Muscle layer of colon (tissue), 2 donors: ENCODE measurements at regions not wholly inside any gene's neighbourhood (a gene's known extent, or its start where the extent isn't known, plus 50 kb on each side); places are given as distances from the start of the nearest gene placed in this dataset.

Experiments
- H3K27ac ChIP-seq: one replicate; pipeline ENCODE4 v1.7.0; 2013; ENCODE audit warnings: low read depth, mild to moderate bottlenecking, low read length, moderate library complexity
- H3K27me3 ChIP-seq, 2 donors: one replicate each; pipeline ENCODE4 v1.7.0; 2013; ENCODE audit warnings: low read length in 2 of 2, mild to moderate bottlenecking in 2 of 2; ENCODE audit not compliant: insufficient read depth in 2 of 2, control insufficient read depth in 1 of 2
- H3K36me3 ChIP-seq: one replicate; pipeline ENCODE4 v1.7.0; 2013; ENCODE audit warnings: mild to moderate bottlenecking, low read length; ENCODE audit not compliant: insufficient read depth
- H3K4me1 ChIP-seq: one replicate; pipeline ENCODE4 v1.7.0; 2013; ENCODE audit warnings: mild to moderate bottlenecking, low read length; ENCODE audit not compliant: insufficient read depth
- H3K4me3 ChIP-seq, 2 donors: one replicate each; pipeline ENCODE4 v1.7.0; 2013; ENCODE audit warnings: low read length in 2 of 2, low read depth in 1 of 2, mild to moderate bottlenecking in 1 of 2, moderate library complexity in 1 of 2
- H3K9ac ChIP-seq: one replicate; pipeline ENCODE4 v1.7.0; 2013; ENCODE audit warnings: low read length
- H3K9me3 ChIP-seq: one replicate; pipeline ENCODE4 v1.7.0; 2013; ENCODE audit warnings: mild to moderate bottlenecking, low read length
- donor health status: abdominal sarcoma.
- donor health status: Adenocarcinoma of cecum.

- Histone ChIP-seq H3K36me3 (no peaks in the 10 kb centered on the region), H3K9me3 (no peaks in the 10 kb centered on the region), H3K27ac (no peak overlapping the region), H3K4me1 (no peaks in the 10 kb centered on the region), H3K9ac (no peak overlapping the region), H3K27me3 (no peaks in the 10 kb centered on the region), H3K4me3 (no peak overlapping the region)
These were observed 553.3 kb downstream of the CMPK2 start for GRCh38 chr2:6312367-6312766.

GRCh38 chr2:6314218-6314960, 551.3 kb downstream of the CMPK2 start:
- Histone ChIP-seq H3K36me3 (no peaks in the 10 kb centered on the region), H3K27me3 (no peaks in the 10 kb centered on the region)

GRCh38 chr2:6325616-6326015, 540.1 kb downstream of the CMPK2 start:
- Histone ChIP-seq H3K27ac (no peak overlapping the region), H3K4me1 (no peaks in the 10 kb centered on the region), H3K9me3 (no peaks in the 10 kb centered on the region), H3K4me3 (no peak overlapping the region), H3K36me3 (no peaks in the 10 kb centered on the region), H3K9ac (no peak overlapping the region), H3K27me3 (no peaks in the 10 kb centered on the region)

More at GRCh38 chr2:6314218-6314960, 551.3 kb downstream of the CMPK2 start:
- no peak overlapping the region for H3K9ac ChIP-seq
- no peaks in the 10 kb centered on the region for H3K9me3 ChIP-seq
- no peak overlapping the region for H3K27ac ChIP-seq
- H3K4me1 ChIP-seq = no peaks in the 10 kb centered on the region
- no peak overlapping the region for H3K4me3 ChIP-seq

DNA sequence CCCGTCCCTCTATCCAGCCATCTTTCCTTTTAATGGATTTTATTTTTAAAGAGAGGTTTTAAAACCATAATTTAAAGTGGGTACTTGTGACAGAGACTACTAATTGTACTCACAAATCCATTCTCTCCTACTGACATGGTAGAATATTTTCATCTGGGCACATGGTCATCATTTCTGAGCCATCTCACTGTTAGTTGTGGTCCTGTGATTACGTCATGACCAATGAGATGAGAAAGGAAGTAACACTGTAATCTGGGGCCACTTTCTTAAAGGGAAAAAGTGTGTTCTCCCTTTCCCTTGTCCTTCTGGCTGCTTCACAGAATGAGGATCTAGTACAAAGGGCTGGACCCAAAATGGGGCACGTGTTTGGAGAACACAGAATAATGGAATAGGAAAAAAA, 538.7 kb downstream of the CMPK2 start:
- Histone ChIP-seq H3K4me3 (no peak overlapping the region), H3K9ac (no peak overlapping the region), H3K36me3 (no peaks in the 10 kb centered on the region), H3K27ac (no peak overlapping the region), H3K4me1 (no peaks in the 10 kb centered on the region), H3K9me3 (no peaks in the 10 kb centered on the region), H3K27me3 (no peaks in the 10 kb centered on the region)

GRCh38 chr2:6336752-6337471, 528.8 kb downstream of the CMPK2 start:
- Histone ChIP-seq H3K9me3 (no peaks in the 10 kb centered on the region), H3K27me3 (no peaks in the 10 kb centered on the region), H3K4me1 (peaks cover 5% of the 10 kb centered on the region), H3K27ac (no peak overlapping the region), H3K9ac (no peak overlapping the region), H3K4me3 (no peak overlapping the region), H3K36me3 (no peaks in the 10 kb centered on the region)

DNA sequence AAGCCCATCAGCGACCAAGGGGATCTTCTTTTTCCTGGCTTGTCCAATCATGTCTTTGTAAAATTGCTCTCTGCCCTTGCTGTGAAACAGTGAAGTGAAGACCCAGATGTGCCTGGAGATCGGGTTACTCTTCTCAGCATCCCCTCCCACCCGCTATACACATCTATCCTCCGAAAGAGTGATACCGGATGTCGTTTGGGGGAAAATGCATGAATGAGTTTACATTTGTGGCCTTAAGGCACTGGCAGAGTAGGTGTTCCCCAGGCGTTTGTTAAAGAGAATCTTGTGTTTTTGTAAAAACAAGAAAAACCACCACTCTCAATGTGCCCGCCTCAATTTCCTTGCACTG, 528.3 kb downstream of the CMPK2 start:
- Histone ChIP-seq H3K9ac (no peak overlapping the region), H3K9me3 (no peaks in the 10 kb centered on the region), H3K36me3 (no peaks in the 10 kb centered on the region), H3K4me3 (no peak overlapping the region), H3K27ac (no peak overlapping the region), H3K4me1 (peaks cover 5% of the 10 kb centered on the region), H3K27me3 (no peaks in the 10 kb centered on the region)

- no peaks in the 10 kb centered on the region for H3K9me3 ChIP-seq
- no peaks in the 10 kb centered on the region for H3K27me3 ChIP-seq
- H3K27ac ChIP-seq = no peak overlapping the region
- peaks cover 5% of the 10 kb centered on the region for H3K4me1 ChIP-seq
- no peaks in the 10 kb centered on the region for H3K36me3 ChIP-seq
- no peak overlapping the region for H3K9ac ChIP-seq
- H3K4me3 ChIP-seq = no peak overlapping the region
These were observed 524.0 kb downstream of the CMPK2 start for GRCh38 chr2:6341588-6342129.

DNA sequence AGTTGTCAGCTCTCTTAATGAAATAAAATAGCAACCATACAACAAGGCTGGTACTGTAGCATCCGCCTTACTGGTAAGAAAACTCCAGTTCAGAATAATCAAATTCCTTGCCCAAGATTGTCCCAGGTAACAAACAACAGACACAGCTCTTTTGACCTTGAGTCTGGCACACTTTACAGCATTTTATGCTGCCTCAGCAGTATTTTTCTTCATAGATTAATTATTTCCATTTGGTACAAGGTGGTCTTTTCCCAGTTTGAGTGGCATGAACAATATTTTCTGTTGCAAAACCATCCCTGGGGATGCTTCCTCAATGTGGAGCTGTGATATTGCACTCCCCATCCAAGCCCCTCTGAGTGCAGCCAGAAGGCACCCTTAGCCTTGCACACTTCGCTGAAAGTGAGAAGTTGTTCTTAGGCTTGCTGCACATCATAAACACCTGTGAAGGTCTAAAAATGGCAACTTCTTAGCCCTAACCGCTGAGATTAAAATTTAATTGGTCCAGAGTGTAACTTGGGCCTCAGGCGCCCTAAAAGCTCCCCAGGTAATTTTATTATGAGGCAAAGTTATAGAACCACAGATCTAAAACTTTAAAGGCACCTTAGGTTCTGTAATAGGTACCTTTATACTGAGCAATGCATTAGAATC, 523.3 kb downstream of the CMPK2 start:
- no peaks in the 10 kb centered on the region for H3K36me3 ChIP-seq
- peaks cover 5% of the 10 kb centered on the region for H3K4me1 ChIP-seq
- H3K27ac ChIP-seq = no peak overlapping the region
- no peak overlapping the region for H3K9ac ChIP-seq
- no peaks in the 10 kb centered on the region for H3K9me3 ChIP-seq
- H3K27me3 ChIP-seq = no peaks in the 10 kb centered on the region
- no peak overlapping the region for H3K4me3 ChIP-seq

- no peak overlapping the region for H3K27ac ChIP-seq
These were observed 522.6 kb downstream of the CMPK2 start for GRCh38 chr2:6343076-6343475.

DNA sequence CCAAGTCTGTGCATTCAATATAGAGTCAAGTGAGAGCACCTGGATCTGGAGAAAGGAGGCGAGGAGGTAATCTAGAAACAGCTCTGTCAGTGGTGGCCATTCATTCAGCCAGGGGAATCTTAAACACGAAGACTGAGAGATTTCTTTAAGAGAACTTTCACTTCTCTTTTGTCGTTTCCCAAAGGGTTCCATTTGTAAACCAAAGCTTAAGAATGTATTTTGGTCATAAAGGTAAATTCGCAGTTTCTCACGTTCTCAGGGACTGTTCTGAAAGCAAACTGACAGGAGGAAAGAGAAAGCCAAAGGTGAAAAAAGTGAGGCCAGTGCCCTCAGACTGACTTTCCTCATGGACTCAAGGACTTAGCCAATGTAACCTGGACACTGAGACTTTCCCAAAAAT, 513.5 kb downstream of the CMPK2 start:
- no peak overlapping the region for H3K27ac ChIP-seq
- H3K4me1 ChIP-seq = no peaks in the 10 kb centered on the region
- no peak overlapping the region for H3K4me3 ChIP-seq
- H3K36me3 ChIP-seq = no peaks in the 10 kb centered on the region
- H3K27me3 ChIP-seq = no peaks in the 10 kb centered on the region
- H3K9me3 ChIP-seq = no peaks in the 10 kb centered on the region
- no peak overlapping the region for H3K9ac ChIP-seq

More at GRCh38 chr2:6343076-6343475, 522.6 kb downstream of the CMPK2 start:
- H3K4me1 ChIP-seq = peaks cover 5% of the 10 kb centered on the region
- H3K9me3 ChIP-seq = no peaks in the 10 kb centered on the region
- H3K27me3 ChIP-seq = no peaks in the 10 kb centered on the region
- no peak overlapping the region for H3K4me3 ChIP-seq
- H3K36me3 ChIP-seq = no peaks in the 10 kb centered on the region
- H3K9ac ChIP-seq = no peak overlapping the region

DNA sequence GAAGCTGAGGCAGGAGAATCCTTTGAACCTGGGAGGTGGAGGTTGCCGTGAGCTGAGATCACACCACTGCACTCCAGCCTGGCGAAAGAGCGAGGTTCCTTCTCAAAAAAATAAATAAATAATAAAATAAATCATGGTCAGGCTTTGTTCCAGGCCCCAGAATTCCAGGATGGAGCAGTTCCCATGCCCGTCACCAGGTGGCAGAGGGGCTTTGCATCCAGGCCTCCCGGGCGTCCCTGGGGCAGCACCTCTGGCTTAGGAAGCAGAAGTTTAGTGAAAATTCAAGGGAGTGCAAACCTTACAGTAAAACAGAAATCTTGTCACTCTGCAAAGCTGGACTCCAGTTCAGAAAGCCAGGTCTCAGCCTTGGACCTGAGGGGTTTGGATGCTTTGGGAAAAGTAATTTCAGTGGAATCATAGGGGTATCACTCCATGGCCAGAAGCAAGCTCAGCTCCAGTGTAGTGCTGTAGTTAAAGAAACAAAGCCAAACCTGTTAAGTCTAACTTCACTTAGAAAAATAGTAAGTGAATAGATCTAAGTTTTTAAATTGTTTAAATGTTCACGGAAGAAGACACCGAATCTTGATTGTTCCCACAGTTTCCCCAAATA, 512.7 kb downstream of the CMPK2 start:
- Histone ChIP-seq H3K4me1 (no peaks in the 10 kb centered on the region), H3K9ac (no peak overlapping the region), H3K27me3 (no peaks in the 10 kb centered on the region), H3K27ac (no peak overlapping the region), H3K4me3 (no peak overlapping the region), H3K9me3 (no peaks in the 10 kb centered on the region), H3K36me3 (no peaks in the 10 kb centered on the region)
